HL-60/S4 treated with phorbol 12-myristate 13-acetate at 8.2 ng/mL for 4 days and 3 days (cell line): ENCODE measurements at regions not wholly inside any gene's neighbourhood (a gene's known extent, or its start where the extent isn't known, plus 50 kb on each side); places are given as distances from the start of the nearest gene placed in this dataset.

Experiments used
- in situ Hi-C: fragments of 300-500 bp; cut with MboI; formaldehyde crosslinking; loops from 2 replicates; pipeline ENCODE4 v1.15.0; 2022; ENCODE audit warnings: low sequenced_read_pairs

DNA sequence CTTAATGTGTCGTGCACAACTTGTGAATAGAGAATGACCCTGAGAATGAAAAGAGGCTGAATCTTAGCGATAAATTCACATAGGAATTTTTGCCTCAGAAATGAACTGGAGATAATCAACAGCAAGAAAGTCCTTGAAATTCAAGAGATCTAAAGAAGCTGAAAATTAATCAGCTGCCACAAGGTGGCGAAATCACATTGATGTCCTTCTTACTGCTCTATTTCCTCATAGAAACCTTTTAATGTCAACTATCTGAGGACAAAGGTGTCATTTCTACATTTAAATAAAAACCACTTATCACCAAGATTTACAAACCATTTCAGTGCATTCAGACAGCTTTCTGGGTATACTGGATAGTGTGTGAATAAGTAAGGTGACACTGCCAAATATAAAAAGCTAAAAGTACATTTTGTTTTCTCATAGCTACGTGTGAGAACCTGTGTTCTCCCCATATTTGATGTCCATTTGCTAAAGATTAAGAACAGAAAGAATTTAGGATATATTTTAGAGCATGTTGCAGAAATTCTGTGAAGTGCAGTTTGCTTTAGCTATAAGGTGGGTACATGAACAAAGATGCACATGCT, 485.3 kb upstream of the PTBP2 start:
- in situ Hi-C loops = loop anchor here (25.0 kb wide), 2 partner anchors 126 to 601 kb away; no protein-coding TSS in a partner anchor

DNA sequence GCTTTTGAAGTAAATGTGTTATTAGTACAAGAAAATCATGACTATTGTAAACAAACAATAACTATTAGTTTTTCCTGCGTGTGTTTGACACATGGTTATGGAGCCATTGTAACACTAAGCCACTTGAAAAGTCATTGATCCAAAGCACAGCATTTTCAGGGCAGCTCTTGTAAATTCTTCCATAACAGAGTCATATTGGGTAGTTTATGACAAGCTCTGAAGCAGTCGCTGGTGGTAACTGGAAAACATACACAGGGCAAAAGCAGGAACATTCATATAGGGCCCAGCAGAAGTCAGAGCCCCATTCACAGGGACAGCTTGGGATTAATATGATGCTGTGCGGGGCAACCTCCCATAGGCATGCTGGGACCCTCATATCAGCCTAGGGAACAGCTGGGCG, 483.2 kb upstream of the PTBP2 start:
- in situ Hi-C loops = loop anchor here (25.0 kb wide), 2 partner anchors 124 to 599 kb away; no protein-coding TSS in a partner anchor

DNA sequence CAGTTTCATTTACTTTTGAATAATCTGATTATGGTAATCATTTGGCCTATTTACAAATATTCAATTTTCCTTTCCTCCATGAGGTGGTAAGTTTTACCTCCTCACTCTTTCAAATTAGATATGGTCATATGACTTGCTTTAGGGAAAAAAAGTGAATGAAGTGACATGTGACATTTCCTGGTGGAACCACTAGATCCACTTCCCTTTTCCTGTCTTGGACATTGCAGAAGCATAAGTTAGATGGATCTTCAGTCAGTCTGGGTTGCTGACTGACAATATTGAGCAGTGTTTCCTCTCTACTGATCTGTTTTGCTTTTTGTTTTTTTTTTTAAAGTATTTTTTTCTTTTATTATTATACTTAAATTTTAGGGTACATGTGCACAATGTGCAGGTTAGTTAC, 481.1 kb upstream of the PTBP2 start:
- in situ Hi-C loops = loop anchor here (25.0 kb wide), 2 partner anchors 122 to 597 kb away; no protein-coding TSS in a partner anchor

DNA sequence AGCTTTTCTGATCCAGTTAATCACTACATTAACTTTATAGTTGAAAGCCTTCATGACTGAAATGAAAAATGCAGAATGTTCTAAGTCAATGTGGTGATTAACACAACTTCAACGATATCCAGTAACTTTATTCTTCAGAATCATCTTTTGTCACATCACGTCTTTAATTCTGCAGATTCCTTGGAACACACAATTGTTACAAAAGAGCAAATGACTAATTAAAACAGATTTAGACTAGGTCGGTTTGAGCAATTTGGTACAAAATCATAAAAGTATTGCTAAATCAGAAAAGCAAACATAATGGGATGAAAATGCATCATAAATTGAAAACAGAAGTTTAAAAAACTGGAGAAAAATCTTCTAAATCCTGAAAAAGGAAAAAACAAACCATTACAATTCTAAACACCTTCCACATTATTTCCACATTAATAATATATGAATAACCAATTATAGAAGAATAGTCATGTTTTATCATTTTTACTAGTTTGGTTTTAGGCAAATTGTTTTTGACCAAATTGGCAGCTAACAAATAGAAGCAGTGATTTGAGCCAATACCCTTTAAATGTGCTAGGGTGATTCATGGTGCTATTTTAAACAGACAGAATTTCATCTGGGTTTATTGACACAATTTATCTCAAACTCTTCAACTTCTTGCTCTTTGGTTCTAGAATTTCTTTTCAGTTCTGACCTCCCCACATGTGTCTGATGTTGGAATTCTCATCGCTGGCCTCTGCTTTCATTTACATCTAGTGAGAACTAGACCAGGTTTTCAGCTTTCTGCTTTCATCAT, 468.1 kb upstream of the PTBP2 start:
- in situ Hi-C loops = no loop called here

DNA sequence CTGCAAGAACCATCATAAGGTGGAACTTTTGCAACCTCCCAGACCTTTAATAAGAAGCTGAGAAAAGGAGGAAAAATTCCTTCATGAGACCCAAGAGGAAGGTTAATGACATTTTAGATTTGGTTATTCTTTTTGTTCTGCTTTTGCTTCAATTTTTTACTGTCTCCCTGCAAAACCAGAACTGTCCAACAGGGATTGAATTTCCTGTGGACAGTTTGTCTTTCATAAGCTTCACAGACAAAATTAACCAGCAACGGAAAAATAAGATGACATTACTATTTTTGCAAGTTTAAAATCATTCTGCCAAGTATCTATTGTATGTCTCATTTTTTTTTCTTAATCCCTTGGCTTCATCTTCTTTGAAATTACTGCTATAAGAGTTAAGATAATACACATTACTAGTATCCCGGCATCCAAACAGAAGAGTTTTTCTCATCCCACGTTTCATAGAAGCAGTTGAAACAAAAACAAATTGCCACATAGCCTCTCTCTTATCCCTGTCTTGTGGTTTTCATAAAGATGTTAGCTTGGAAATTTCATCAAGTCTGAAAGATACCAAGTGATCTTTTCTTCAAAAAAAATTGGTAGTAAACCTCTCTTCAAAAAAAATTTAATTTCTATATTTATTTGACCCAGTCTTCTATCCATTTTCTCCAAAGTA, 465.3 kb upstream of the PTBP2 start:
- in situ Hi-C loops = no loop called here

DNA sequence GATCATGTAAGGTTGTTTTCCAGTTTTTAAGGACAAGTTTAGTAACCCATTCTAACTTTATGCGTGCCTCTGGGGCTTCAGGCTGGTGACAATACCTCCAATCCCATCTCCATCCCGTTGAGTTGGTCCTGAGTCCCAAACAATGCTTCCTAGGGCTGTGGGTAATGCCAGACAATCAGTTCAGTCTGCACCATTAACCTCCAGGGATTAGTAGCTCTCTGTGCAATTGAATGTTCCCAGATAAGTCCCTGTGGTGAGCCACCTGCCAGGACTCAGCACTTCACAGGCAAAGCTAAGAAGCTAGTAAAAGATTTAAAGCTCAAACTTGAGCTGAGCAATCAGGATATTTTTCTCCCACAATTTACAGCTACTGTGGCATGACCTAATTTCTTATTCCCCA, 462.2 kb upstream of the PTBP2 start:
- in situ Hi-C loops = no loop called here

DNA sequence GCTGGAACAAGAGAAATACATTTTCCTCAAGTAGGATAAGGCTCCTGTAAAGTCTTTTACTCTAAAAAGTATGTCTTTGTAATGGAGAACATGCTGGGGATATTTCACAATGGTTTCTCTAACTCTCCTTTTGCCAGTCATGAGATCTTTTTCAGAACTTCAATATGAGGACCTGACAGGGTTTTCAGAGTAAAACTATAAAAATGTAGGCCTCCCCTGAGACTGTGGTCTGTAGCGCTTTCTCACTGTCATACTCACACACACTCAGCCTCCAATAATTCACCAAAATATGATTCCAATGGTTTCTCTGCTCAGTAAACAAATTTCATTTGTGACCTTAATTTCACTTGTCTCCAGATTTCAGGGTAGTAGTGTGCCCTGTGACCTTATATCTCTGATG, 440.1 kb upstream of the PTBP2 start:
- in situ Hi-C loops = no loop called here

DNA sequence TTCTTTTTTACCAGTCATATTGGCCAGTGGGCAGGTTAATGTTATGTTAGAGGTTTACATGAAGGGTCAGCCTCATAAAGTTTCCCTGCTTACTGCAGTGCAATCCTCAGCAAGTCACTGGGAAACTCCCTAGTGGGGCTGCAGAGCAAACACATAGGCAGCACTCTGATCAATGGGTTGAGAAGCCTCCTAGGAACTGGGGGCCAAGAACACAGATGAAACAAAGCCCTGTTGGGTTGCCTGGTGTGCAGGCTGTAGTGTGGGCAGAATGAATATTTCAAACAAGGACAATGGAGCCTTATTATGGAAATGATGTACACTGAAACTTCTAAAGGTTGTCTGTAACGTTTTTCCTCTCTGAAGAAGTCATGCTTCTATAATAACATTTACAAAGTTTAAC, 431.6 kb upstream of the PTBP2 start:
- in situ Hi-C loops = no loop called here

DNA sequence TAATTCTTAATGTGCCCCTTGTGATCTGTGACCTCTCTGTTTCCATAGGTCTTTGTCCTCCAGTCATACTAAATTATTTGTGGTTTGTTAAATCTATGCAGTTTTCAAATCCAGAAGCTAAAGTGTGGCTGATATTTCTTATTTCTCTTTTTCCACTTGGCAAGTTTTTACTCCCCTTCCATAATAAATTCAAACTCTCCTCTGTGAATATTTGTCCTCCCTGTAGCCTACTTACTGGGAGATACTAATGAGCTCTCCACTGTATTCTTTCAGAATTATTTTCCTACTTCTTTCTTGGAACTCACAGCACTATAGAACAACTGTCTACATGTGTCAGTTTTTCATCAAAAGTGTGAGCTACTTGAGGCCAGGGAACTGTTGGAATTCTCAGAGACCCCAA, 430.8 kb upstream of the PTBP2 start:
- in situ Hi-C loops = no loop called here

DNA sequence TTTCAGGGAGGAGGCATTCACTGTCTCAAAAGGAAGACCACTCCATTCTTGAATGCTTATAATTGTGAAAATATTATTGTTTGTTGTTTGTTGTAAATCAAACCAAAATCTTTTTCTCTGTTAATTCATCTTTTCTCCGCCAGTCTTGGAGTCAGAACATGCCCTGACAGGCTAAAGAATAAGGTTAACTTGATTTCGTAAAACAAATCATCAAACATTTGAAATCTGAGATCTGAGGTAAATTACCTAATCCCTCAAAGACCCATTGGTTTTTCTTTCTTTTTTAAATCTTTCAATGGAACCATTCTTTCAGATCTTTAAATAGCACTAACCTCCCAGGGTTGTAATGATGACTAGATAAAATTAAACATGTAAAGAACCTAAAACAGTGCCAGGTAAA, 430.1 kb upstream of the PTBP2 start:
- in situ Hi-C loops = no loop called here

DNA sequence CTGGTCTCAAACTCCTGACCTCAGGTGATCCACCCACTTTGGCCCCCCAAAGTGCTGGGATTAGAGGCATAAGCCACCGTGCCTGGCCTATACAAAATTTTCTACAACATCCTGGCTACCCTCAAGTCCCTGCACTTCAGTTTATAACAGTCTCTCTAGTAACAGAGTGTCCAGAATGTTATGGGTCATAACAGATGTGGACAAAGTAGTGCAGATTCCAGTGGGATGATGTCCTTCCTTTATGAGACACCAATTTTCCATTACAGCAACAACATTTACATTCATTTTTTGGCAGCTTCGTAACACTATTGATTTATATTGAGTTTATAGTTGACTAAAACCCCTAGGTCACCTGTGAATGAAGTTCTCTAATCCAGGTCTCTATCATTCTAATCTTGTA, 429.4 kb upstream of the PTBP2 start:
- in situ Hi-C loops = no loop called here

DNA sequence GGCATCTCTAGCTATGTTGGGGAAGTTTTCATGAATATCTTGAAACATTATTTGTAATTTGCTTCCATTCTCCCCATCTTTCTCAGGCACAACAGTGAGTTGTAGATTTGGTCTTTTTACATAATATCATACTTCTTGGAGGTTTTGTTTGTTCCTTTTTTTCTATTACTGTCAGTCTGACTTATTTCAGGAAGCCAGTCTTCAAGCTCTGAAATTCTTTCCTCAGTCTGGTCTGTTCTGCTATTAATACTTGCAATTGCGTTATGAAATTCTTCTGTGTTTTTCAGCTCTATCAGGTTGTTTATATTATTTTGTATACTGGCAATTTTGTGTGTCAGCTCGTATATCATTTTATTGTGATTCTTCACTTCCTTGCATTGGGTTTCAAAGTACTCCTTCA, 424.6 kb upstream of the PTBP2 start:
- in situ Hi-C loops = no loop called here

DNA sequence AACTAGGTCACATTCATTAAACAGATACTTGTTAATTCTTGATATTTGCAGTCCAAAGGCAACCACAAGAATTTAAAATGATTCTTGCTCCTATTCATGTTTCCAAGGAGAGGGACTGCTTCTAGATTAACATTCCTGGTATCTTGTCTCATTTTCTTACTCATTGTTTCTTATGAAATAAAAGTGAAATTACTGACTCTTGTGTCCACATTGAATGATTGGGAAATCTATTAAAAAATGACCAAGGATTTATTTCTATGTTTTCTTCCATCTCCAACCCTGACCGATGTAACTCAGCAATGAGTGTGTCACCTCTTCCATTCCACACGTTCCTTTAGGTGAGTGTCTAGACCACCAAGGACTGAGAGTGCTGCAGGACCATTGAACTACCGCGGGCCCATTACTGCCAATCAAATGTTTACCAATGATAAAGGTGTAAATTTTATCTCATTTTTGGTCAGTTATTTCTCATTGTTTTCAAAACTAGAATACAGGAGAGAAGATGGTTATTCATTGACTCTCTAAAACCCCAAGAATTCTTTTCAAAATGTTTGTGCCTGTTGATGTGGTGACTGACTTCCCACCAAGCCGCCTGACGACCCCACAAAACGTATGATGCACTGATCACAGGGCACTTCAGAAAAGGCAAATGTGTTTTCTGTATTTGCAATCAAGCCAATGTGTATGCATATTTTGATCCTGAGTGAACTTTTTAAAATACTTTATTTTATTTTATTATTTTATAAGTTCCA, 414.6 kb upstream of the PTBP2 start:
- in situ Hi-C loops = no loop called here

DNA sequence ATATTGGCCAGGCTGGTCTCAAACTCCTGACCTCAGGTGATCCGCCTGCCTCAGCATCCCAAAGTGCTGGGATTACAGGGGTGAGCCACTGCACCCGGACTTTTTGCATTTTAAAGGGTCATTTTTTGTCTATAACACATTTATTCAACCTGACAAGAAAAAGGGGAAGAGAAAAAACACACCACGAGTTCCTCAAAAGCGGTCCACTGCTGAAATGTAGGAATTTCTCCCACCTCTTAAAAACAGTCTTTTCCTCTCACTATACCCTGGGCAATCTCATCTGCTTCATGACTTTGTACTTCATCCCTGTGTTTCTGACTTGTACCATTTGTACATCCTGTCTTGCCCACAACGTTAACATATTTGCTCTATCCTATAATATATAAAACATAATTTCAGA, 413.3 kb upstream of the PTBP2 start:
- in situ Hi-C loops = no loop called here

DNA sequence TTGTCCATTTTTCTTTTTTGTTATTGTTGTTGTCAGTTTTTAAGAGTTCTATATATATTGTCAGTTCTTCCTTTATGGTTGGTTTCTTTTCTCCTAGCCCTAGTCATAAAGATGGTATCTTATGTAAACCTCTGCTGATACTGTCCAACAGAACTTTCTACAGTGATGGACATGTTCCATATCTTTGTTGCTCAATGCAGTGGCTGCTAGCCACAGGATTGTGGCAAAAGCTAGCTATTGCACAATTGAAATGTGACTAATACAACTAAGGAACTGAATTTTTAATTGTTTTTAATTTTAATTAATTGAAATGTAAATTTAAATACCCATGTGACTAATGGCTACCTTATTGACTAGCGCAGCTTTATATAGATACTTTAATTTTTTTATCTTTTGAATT, 411.8 kb upstream of the PTBP2 start:
- in situ Hi-C loops = no loop called here

DNA sequence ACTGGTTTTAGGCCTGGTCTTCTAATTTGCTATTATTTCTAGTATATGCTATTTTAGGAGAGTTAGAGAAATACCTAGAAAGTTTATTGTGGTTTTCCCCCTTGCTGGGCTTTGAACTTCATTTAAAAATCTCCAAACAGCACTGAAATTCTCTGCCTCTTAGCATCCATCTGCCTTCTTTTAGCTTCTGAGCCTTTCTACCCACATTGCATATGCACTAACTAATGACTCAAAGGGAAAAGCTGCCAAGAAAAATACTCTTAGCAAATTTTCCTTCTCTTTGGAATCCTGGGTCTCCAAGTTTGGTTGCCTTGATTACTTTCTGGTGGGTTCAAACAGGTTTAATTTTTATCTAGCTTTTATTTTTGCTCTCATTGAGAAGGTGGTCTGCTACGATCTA, 408.4 kb upstream of the PTBP2 start:
- in situ Hi-C loops = no loop called here

DNA sequence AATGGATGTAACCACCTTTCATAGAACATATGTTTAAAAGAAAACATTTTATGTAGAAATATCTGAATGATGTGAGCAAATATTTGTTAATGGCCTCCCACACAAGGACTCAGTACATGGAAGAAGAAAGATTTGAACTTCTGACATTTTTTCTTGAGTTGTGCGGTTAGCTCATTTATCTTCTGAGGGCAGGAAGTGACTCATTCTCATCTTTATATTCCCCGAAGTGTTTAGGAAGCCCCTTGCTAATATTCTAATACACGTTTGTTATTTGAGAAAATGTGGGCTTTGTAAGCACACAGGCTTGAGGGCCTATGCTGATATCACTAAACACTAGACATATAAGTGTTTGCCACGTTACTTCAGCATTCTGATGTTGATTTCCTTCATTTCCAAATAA, 392.5 kb upstream of the PTBP2 start:
- in situ Hi-C loops = no loop called here

DNA sequence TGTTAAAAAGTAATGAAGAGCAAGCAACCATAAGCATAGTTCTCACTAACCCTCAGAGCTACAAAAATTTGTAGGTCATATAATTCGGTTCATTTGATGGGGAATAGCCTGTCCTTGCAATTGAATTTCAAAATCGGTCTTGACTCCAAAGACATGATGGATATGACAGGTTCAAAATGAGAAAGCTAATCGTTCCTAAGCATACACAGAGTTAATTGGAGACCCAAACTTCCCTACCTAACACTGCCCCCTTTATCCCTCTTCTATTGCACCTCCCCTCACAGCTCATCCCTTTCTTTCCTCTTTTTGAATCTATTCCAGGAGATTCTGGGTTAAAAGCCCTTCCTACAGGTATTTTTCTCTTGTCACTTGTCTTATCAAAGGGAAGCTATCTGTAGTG, 390.0 kb upstream of the PTBP2 start:
- in situ Hi-C loops = no loop called here

DNA sequence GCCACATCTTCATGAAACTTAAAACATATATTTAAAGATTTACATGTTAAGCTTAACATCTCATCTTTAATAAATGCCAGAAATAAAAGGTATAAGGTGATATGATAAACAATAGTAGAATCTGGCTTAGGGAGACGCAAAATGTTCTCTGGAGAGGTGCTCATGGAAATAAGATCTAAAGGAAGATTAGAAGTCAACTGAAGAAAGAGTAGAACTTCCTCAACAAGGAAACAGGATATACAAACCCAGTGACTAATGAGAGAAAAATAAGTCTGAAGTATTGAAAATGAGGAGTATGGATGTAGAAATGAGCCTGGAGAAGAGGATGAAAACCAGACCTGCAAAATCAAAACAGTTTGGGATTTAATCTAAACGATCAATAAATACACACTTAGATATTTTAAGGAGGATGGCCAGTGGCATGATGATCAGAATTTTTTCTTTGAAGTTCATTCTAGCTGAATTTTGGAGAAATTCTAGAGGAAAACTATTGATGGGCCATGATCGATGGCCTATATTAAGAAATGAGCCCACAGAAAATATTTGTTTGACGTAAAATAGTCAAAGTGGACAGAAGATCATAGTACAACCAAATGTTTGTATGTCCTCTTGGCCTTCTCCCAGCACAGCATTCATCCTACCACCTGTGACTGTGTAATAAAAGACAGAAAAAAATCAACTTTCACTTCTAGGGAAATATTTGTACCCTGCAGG, 387.9 kb upstream of the PTBP2 start:
- in situ Hi-C loops = no loop called here

DNA sequence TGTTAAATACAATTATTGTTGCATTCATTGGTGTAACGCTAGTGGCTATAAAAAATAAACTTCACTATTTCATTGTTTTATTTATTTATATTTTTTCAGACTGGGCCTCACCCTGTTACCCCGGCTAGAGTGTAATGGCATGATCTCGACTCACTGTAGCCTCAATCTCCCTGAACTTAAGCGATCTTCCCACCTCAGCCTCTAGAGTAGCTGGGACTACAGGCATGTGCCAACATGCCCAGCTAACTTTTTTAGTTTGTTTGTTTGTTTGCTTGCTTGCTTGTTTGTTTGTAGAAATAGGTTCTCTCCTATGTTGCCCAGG, 387.4 kb upstream of the PTBP2 start:
- in situ Hi-C loops = no loop called here

DNA sequence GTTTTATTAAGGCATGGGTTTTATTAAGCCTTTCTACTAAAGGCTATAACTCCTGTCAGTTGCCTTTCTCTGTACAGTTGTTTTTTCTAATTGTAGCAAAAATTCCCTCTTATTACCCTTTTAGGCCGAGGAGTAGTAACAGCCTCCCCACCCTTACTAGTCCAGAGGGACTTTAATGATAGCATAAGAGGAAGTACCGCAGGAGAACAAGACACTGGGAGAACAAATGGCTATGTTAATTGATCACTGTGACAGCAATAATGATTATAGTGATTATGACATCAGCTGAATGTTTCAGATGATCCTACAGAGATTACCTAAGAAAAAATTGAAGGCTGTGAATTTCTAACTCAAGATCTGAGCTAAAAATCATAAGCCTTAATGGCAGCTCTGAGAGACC, 383.0 kb upstream of the PTBP2 start:
- in situ Hi-C loops = no loop called here
